Keratinocyte (primary cell): ENCODE measurements at regions not wholly inside any gene's neighbourhood (a gene's known extent, or its start where the extent isn't known, plus 50 kb on each side); places are given as distances from the start of the nearest gene placed in this dataset.

Experiments used
- CTCF ChIP-seq, 3 experiments: IDR thresholded peaks in 1 of 3; conservative IDR thresholded peaks in 1 of 3; optimal IDR thresholded peaks in 1 of 3; 2 replicates in 2 of 3; 3 replicates in 1 of 3; pipeline versions ENCODE3 to v1.5.1; 2011; ENCODE audit warnings: low read length in 3 of 3, mild to moderate bottlenecking in 3 of 3, moderate library complexity in 2 of 3, control low read depth in 1 of 3, inconsistent platforms in 1 of 3; ENCODE audit not compliant: insufficient read depth in 2 of 3; ENCODE audit errors: extremely low read depth in 1 of 3
- EZH2 ChIP-seq: IDR thresholded peaks from one replicate; pipeline ENCODE4 v1.6.1; 2012; ENCODE audit warnings: inconsistent platforms, mild to moderate bottlenecking, low read length, moderate library complexity

DNA sequence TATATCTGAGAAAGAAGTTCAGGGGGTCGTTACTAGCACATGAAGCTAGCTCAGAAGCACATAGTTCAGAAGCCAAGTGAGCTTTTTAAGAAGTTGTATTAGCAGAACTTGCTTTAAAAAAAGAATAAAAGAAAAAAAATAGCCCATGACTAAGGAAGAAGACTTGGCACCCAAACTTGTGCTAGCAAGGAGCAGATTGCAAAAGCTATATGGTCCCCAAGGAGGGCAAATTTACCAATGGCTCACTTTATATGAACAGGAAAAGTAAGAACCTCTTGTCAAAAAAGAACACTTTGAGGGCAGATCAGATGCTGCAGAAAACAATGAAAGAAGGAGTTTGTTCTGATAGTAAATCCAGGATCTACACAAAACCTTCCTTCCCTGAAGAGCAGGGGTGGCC, 486.5 kb upstream of the ACVR2A start:
- TF ChIP-seq CTCF (optimal IDR thresholded peaks at IDR 0.05 in 1 of 3, IDR thresholded peaks at IDR 0.05 in 1 of 3, conservative IDR thresholded peaks at IDR 0.05 in 1 of 3; ENCODE audit: extremely low read depth in 1 of 3, insufficient read depth in 2 of 3, low read length in 3 of 3) = no peak
- no peak for TF ChIP-seq EZH2
